OCI-LY3 (cell line): ENCODE measurements at regions not wholly inside any gene's neighbourhood (a gene's known extent, or its start where the extent isn't known, plus 50 kb on each side); places are given as distances from the start of the nearest gene placed in this dataset.

Experiments
- H2AFZ ChIP-seq: fragments of 200-600, 300-600 bp; shearing (Covaris generic); 2 replicates; pipeline ENCODE4 v1.6.0; 2014; ENCODE audit warnings: antibody characterized with exemption, low read depth, low read length
- H3K27ac ChIP-seq: fragments of 200-600, 300-600 bp; sonication (generic); 2 replicates; pipeline ENCODE4 v1.5.1; 2014; ENCODE audit warnings: mild to moderate bottlenecking, low read length, moderate library complexity, mixed read lengths
- H3K27me3 ChIP-seq: fragments of 200-600, 300-600 bp; sonication (generic); 2 replicates; pipeline ENCODE4 v1.6.1; 2014; ENCODE audit warnings: low read depth, low read length, mixed read lengths
- H3K36me3 ChIP-seq: fragments of 200-600, 300-600 bp; sonication (generic); replicated peaks from 2 replicates; pipeline ENCODE3; 2014; ENCODE audit warnings: low read depth, low read length, mixed read lengths
- H3K4me1 ChIP-seq: fragments of 300-600, 200-600 bp; sonication (generic); 2 replicates; pipeline ENCODE4 v1.6.1; 2014; ENCODE audit warnings: low read length, mixed read lengths
- H3K4me2 ChIP-seq: fragments of 200-600, 300-600 bp; sonication (generic); 2 replicates; pipeline ENCODE4 v1.6.1; 2014; ENCODE audit warnings: low read length, mixed read lengths
- H3K4me3 ChIP-seq: fragments of 300-600, 200-600 bp; sonication (generic); 2 replicates; pipeline ENCODE4 v1.5.1; 2014; ENCODE audit warnings: antibody characterized with exemption, mild to moderate bottlenecking, low read length, moderate library complexity
- H3K79me2 ChIP-seq: fragments of 300-600, 200-600 bp; shearing (Covaris generic); 2 replicates; pipeline ENCODE4 v1.6.1; 2014; ENCODE audit warnings: mild to moderate bottlenecking, low read length, mixed read lengths
- H3K9ac ChIP-seq: fragments of 300-600, 200-600 bp; shearing (Covaris generic); 2 replicates; pipeline ENCODE4 v1.6.0; 2014; ENCODE audit warnings: mild to moderate bottlenecking, low read length, moderate library complexity
- H3K9me3 ChIP-seq: fragments of 200-600, 300-600 bp; shearing (Covaris generic); 2 replicates; pipeline ENCODE4 v1.6.1; 2014; ENCODE audit warnings: low read length, mixed read lengths; ENCODE audit not compliant: insufficient read depth
- H4K20me1 ChIP-seq: fragments of 200-600, 300-600 bp; sonication (generic); 2 replicates; pipeline ENCODE4 v1.6.1; 2016; ENCODE audit warnings: low read length, mixed read lengths; ENCODE audit not compliant: insufficient read depth
- EZH2phosphoT487 ChIP-seq: fragments of 200-600 bp; shearing (Covaris generic); IDR thresholded peaks from 2 replicates; pipeline ENCODE4 v1.6.1; 2018; ENCODE audit warnings: antibody characterized with exemption, mixed run types, low read depth
- TF ChIP-seq, protein P1 (sequence below): fragments of 200-600, 300-600 bp; sonication (generic); IDR thresholded peaks from 2 replicates; pipeline ENCODE4 v1.5.1; 2014; ENCODE audit warnings: antibody characterized with exemption, low read length, low read depth

DNA sequence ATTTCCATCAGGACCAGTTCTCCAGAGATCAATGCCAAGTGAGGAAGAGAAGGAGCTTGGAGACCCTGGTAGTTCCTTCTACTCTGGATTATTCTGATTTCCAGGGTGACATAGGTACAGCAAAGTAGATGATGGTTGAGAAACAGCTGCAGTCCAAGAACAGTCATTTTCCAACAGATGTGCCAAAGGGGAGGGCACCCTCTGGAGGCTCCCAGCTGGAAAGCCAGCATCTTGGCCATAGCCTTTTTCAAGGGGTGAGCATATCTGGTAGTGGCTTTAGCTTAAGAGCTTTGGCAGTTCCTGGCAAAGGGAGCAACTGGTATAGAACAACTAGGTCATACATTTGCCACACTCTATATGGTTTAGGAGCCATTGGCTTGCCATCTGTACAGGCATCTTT, 492.7 kb downstream of the RASEF start:
- H4K20me1 ChIP-seq = no peaks in the 10 kb centered on the region
- H3K9ac ChIP-seq = no peak overlapping the region
- H3K4me3 ChIP-seq = no peak overlapping the region
- H3K36me3 ChIP-seq = no peaks in the 10 kb centered on the region
- peaks cover 7% of the 10 kb centered on the region; the same call in 1 of the 2 replicates for H3K9me3 ChIP-seq
- H3K4me1 ChIP-seq = no peaks in the 10 kb centered on the region
- H2AFZ ChIP-seq = no peak overlapping the region
- no peak overlapping the region for H3K4me2 ChIP-seq
- no peaks in the 10 kb centered on the region for H3K27me3 ChIP-seq
- no peak overlapping the region for H3K27ac ChIP-seq
- no peaks in the 10 kb centered on the region for H3K79me2 ChIP-seq
- no peak for TF ChIP-seq EZH2phosphoT487
- TF ChIP-seq, protein P1, sequence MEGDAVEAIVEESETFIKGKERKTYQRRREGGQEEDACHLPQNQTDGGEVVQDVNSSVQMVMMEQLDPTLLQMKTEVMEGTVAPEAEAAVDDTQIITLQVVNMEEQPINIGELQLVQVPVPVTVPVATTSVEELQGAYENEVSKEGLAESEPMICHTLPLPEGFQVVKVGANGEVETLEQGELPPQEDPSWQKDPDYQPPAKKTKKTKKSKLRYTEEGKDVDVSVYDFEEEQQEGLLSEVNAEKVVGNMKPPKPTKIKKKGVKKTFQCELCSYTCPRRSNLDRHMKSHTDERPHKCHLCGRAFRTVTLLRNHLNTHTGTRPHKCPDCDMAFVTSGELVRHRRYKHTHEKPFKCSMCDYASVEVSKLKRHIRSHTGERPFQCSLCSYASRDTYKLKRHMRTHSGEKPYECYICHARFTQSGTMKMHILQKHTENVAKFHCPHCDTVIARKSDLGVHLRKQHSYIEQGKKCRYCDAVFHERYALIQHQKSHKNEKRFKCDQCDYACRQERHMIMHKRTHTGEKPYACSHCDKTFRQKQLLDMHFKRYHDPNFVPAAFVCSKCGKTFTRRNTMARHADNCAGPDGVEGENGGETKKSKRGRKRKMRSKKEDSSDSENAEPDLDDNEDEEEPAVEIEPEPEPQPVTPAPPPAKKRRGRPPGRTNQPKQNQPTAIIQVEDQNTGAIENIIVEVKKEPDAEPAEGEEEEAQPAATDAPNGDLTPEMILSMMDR = no peak

DNA sequence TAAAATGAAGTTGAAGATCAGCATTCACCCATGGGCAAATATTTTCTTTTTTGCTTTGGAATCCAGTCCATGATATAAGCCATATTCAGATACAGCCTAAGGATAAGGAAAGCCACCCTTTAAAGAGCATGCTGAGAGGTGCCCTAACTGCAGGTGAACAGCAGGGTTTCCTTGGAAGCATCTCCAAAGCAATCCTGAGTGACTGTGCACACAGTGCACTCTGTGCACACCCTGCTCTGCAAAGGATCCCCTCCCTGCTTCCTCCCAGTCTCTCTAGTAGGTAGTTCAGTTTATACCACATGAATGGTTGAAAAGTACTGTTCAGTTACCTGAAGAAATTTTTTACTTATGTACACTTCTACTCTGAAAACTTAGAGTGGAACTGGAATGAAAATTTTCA, 491.4 kb downstream of the RASEF start:
- Histone ChIP-seq H4K20me1 (no peaks in the 10 kb centered on the region), H3K9ac (no peak overlapping the region), H3K27me3 (no peaks in the 10 kb centered on the region), H3K27ac (no peak overlapping the region), H3K79me2 (no peaks in the 10 kb centered on the region), H3K4me2 (no peak overlapping the region), H3K36me3 (no peaks in the 10 kb centered on the region), H3K4me1 (no peaks in the 10 kb centered on the region), H3K9me3 (peaks cover 7% of the 10 kb centered on the region; the same call in 1 of the 2 replicates), H2AFZ (no peak overlapping the region), H3K4me3 (no peak overlapping the region)
- TF ChIP-seq EZH2phosphoT487 = no peak

DNA sequence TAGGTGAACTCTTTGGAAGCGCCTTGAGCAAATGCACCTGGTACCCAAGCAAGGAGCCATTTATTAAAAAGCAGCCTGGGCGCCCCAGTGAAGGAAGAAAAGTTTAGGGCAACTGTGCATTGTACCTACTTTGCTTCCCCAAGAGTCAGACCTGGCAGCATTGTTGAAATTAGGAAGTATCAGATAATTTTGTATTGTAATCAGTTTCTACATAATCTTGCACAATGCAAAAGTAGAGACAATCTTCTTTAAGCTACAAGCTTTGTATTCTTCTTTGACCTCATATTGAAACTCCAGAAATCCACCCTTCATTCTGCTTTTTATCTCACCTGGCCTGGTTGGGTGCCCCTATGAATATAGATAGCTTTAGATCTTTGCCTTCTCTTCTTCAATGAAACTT, 490.8 kb downstream of the RASEF start:
- Histone ChIP-seq H3K9me3 (peaks cover 7% of the 10 kb centered on the region; the same call in 1 of the 2 replicates), H2AFZ (no peak overlapping the region), H3K4me2 (no peak overlapping the region), H3K4me3 (no peak overlapping the region), H4K20me1 (no peaks in the 10 kb centered on the region), H3K9ac (no peak overlapping the region), H3K36me3 (no peaks in the 10 kb centered on the region), H3K4me1 (no peaks in the 10 kb centered on the region), H3K27ac (no peak overlapping the region), H3K27me3 (no peaks in the 10 kb centered on the region), H3K79me2 (no peaks in the 10 kb centered on the region)
- TF ChIP-seq, protein P1 = no peak
- no peak for TF ChIP-seq EZH2phosphoT487

DNA sequence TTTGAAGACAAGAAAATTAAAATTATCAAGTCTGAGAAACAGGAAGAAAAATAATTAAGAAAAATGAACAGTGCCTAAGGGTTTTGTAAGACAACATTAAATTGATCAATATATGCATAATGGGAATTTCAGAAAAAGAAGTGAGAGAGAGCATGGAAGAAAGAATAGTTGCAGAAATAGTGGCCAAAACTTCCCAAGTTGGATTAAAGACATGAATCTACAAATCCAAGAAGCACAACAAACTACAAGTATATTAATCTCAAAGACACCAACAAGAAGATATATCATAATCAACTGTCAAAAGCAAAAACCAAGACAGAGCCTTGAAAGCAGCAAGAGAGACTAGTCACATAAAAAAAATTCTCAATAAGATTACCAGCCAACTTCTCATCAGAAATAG, 488.0 kb downstream of the RASEF start:
- no peak for TF ChIP-seq EZH2phosphoT487
- TF ChIP-seq, protein P1 = no peak
- H3K36me3 ChIP-seq = peaks cover 4% of the 10 kb centered on the region
- H3K27me3 ChIP-seq = no peaks in the 10 kb centered on the region
- H4K20me1 ChIP-seq = no peaks in the 10 kb centered on the region
- no peak overlapping the region for H3K4me3 ChIP-seq
- H3K9me3 ChIP-seq = peaks cover 7% of the 10 kb centered on the region; the same call in 1 of the 2 replicates
- H3K4me2 ChIP-seq = no peak overlapping the region
- no peak overlapping the region for H2AFZ ChIP-seq
- peaks cover 1% of the 10 kb centered on the region; the same call in 1 of the 2 replicates for H3K4me1 ChIP-seq
- H3K79me2 ChIP-seq = no peaks in the 10 kb centered on the region
- H3K27ac ChIP-seq = no peak overlapping the region
- H3K9ac ChIP-seq = no peak overlapping the region

DNA sequence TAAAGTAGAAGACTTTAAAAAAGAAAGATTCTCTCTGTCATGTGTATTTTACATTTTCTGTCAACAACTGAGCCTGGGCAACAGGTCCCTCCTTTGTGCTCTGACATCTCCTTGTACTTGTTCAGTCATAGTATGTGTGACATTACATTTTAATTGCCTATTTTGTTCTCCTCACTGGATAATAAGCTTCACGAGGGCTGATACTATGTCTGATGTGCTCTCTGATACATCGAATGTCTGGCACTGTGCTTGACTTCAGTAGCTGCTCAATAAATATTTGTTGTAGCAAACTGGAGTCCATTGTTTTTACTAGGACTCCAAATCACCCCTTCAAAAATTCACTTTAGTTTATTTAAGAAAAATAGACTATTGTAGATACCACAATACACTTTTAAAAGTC, 482.0 kb downstream of the RASEF start:
- no peak overlapping the region for H3K9ac ChIP-seq
- no peaks in the 10 kb centered on the region for H3K9me3 ChIP-seq
- H3K79me2 ChIP-seq = no peaks in the 10 kb centered on the region
- H4K20me1 ChIP-seq = no peaks in the 10 kb centered on the region
- H3K27ac ChIP-seq = no peak overlapping the region
- peak overlapping the region; percentile 31; the same call in 1 of the 2 replicates for H3K4me2 ChIP-seq
- H3K4me3 ChIP-seq = no peak overlapping the region
- H3K27me3 ChIP-seq = no peaks in the 10 kb centered on the region
- H3K4me1 ChIP-seq = peaks cover 12% of the 10 kb centered on the region
- no peak overlapping the region for H2AFZ ChIP-seq
- TF ChIP-seq EZH2phosphoT487 = no peak
- TF ChIP-seq, protein P1 = no peak
- H3K36me3 ChIP-seq = peaks cover 4% of the 10 kb centered on the region
